Esophagus squamous epithelium (tissue), 4 donors: ENCODE measurements at regions not wholly inside any gene's neighbourhood (a gene's known extent, or its start where the extent isn't known, plus 50 kb on each side); places are given as distances from the start of the nearest gene placed in this dataset.

Experiments
- POLR2A ChIP-seq, 4 donors: fragments of 450-650 bp; IDR thresholded peaks; one replicate each; pipeline ENCODE4 v1.6.1; 2017; ENCODE audit warnings: antibody characterized with exemption in 4 of 4, mild to moderate bottlenecking in 4 of 4, moderate library complexity in 3 of 4
- TF ChIP-seq, protein P1 (sequence below), 6 experiments: fragments of 450-650 bp in 4 of 6; fragments of 200-600 bp in 2 of 6; sonication (generic) in 2 of 6; IDR thresholded peaks; one replicate each; pipeline ENCODE4 v1.5.1; 2016 to 2019; ENCODE audit warnings: antibody characterized with exemption in 6 of 6, mild to moderate bottlenecking in 4 of 6, moderate library complexity in 4 of 6

DNA sequence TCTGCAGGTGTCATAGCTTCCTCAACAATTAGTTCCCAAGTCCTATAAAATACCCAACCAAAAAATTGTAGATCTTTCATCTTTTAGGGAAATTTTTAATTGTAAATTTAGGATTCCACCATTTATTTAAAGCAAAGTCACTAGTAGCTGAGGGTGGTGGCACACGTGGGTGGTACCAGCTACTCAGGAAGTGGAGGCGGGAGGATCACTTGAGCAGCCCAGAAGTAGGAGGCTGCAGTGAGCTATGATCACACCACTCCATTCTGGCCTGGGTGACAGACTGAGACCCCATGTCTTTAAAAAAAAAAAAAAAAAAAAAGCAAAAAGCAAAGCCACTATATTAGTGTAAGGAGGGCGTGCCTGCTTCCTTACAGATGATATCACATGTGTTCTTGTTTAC, 60.3 kb upstream of the GREB1L start:
- TF ChIP-seq, protein P1, sequence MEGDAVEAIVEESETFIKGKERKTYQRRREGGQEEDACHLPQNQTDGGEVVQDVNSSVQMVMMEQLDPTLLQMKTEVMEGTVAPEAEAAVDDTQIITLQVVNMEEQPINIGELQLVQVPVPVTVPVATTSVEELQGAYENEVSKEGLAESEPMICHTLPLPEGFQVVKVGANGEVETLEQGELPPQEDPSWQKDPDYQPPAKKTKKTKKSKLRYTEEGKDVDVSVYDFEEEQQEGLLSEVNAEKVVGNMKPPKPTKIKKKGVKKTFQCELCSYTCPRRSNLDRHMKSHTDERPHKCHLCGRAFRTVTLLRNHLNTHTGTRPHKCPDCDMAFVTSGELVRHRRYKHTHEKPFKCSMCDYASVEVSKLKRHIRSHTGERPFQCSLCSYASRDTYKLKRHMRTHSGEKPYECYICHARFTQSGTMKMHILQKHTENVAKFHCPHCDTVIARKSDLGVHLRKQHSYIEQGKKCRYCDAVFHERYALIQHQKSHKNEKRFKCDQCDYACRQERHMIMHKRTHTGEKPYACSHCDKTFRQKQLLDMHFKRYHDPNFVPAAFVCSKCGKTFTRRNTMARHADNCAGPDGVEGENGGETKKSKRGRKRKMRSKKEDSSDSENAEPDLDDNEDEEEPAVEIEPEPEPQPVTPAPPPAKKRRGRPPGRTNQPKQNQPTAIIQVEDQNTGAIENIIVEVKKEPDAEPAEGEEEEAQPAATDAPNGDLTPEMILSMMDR (IDR thresholded peaks at IDR 0.05): no peak
- TF ChIP-seq POLR2A (IDR thresholded peaks at IDR 0.05): no peak
